HS-27A (cell line): ENCODE measurements at regions not wholly inside any gene's neighbourhood (a gene's known extent, or its start where the extent isn't known, plus 50 kb on each side); places are given as distances from the start of the nearest gene placed in this dataset.
"Not testable (repeated sequence)": the region's sequence is repeated elsewhere in the genome, so short reads cannot be mapped to it uniquely, and the experiment has no call there.

Source experiments
- DNase-seq: peaks from one replicate; pipeline ENCODE4 v3.0.0-alpha.2; 2012; ENCODE audit warnings: low read depth, missing footprints

DNA sequence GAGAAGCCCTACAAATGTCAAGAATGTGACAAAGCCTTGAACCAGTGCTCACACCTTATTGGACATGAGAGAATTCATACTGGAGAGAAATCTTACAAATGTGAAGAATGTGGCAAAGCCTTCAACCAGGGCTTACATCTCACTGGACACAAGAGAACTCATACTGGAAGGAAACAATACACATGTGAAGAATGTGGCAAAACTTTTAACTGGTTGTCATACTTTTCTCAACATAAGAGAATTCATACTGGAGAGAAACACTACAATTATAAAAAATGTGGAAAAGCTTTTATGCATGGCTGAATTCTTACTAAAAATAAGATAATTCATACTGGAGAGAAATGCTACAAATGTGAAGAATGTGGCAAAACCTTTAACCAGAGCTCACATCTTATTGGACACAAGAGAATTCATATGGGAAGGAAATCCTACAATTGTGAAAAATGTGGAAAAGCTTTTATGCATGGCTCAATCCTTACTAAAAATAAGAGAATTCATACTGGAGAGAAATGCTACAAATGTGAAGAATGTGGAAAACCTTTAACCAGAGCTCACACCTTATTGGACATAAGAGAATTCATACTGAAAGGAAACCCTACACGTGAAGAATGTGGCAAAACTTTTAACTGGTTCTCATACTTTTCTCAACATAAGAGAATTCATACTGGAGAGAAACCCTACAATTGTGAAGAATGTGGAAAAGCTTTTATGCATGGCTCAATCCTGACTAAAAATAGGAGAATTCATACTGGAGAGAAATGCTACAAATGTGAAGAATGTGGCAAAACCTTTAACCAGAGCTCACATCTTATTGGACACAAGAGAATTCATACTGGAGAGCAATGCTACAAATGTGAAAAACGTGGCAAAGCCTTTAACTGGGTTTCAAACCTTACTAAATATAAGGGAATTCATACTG is 350.6 kb upstream of the NUPR2 start:
- not testable (repeated sequence) for DNase-seq

- DNase-seq, result no peak
Observed at GRCh38 chr7:56449762-56450161, 333.5 kb upstream of the NUPR2 start.

DNA sequence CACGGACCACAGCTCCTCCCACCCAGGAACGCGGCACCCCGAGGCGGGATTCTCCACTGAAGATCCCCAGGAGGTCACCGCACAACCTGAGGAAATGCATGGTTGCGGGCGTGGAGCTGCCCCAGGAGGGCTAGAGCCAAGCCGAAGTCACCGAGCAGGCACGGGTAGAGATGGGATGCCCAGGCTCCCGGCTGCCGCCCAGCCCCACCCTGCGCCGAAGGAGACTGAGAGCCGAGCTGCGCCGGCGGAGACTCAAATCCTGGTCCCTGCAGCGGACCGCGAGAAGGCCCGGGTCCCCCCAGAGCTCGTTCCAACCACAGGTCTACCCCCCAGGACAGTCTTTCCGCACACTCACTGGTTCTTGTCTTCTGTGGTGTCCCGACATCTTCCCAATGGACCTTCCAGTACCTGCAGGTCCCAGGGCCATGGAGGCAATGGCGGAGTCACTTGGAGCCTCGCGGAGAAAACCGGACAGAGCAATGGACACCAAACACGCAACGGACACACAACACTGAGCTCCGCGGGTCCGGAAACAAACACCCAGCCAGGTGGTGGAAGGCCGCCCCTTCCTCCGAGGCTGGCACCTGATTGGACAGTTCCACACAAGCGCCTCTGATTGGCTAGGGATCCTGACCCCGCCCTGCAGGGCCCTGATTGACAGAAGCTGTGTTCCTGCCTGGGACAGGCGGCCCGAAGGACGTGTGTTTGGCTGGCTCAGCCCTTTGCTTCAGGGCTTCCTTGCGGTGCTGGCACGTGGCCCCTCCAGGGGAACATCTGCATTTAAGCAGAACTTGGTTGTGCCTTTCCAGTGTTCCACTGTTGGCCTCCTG is 331.9 kb upstream of the NUPR2 start:
- peak; percentile 89 for DNase-seq

- not testable (repeated sequence) for DNase-seq
Observed at GRCh38 chr7:56420528-56420927, 304.3 kb upstream of the NUPR2 start.

DNA sequence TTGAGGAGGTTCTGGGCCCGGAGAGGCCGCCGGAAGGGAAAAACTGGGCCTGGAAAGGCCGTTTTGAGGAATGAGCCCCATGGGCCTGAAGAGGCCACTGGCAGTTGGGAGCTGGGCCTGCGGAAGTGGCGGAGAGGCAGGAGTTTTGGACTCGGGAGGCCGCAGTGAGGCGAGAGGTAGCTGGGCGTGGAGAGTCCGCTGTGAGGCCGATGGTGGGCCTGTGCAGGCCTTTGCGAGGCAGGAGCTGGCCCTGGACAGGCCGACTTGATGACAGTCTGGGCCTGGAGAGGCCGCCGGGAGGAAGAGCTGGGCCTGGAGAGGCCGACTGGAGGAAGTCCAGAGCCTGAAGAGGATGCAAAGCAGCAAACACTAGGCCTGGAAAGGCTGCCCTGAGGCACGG is 259.0 kb upstream of the NUPR2 start:
- no peak for DNase-seq

GRCh38 chr7:56374666-56375065 is 258.4 kb upstream of the NUPR2 start:
- not testable (repeated sequence) for DNase-seq

DNA sequence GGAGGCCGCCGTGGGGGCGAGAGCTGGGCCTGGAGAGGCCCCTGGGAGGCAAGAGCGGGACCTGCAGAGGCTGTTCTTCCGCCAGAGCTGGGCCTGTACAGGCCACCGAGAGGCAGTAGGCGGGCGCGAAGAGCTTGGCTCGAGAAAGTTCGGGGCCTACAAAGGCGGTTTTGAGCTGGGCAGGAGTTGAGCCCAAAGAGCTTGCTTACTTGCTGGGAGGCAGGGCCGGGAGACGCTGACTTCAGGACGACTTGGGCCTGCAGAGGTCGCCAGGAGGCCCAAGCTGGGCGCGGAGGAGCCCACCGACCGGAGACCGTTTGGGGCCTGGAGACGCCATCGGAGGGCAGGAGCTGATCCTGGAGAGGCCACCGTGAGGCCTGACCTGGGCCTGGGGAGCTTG is 257.1 kb upstream of the NUPR2 start:
- not testable (repeated sequence) for DNase-seq

DNA sequence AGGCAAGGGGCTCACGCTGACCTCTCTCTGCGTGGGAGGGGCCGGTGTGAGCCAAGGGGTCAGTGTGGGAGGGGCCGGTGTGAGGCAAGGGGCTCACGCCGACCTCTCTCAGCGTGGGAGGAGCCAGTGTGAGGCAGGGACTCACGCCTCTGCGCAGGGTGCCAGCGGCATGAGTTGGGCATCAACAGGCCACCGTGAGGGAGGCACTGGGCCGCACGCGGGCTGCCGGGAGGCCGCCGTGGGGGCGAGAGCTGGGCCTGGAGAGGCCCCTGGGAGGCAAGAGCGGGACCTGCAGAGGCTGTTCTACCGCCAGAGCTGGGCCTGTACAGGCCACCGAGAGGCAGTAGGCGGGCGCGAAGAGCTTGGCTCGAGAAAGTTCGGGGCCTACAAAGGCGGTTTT is 255.6 kb upstream of the NUPR2 start:
- DNase-seq, result not testable (repeated sequence)

- DNase-seq, result not testable (repeated sequence)
Observed at GRCh38 chr7:56370208-56370872, 254.1 kb upstream of the NUPR2 start.

GRCh38 chr7:56367914-56368313 is 251.7 kb upstream of the NUPR2 start:
- DNase-seq, result not testable (repeated sequence)

- DNase-seq, result not testable (repeated sequence)
Observed at GRCh38 chr7:56367411-56367810, 251.2 kb upstream of the NUPR2 start.

DNA sequence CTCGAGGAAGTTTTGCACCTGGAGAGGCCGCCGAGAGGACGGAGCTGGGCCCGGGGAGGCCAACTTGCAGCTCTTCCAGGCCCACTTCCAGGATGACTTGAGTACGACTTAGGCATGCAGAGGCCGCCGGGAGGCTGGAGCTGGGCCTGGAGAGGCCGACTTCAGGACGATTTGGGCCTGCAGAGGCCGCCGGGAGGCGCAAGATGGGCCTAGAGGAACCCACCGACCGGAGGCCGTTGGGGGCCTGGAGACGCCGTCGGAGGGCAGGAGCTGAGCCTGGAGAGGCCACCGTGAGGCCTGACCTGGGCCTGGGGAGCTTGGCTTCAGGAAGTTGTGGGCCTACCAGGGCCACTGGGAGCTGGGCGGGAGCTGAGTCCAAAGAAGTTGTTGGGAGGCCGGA is 250.5 kb upstream of the NUPR2 start:
- DNase-seq, result not testable (repeated sequence)

- DNase-seq, result not testable (repeated sequence)
Observed at GRCh38 chr7:56352576-56352975, 236.4 kb upstream of the NUPR2 start.

- not testable (repeated sequence) for DNase-seq
Observed at GRCh38 chr7:56351181-56351580, 235.0 kb upstream of the NUPR2 start.

GRCh38 chr7:56348311-56348710 is 232.1 kb upstream of the NUPR2 start:
- DNase-seq, result not testable (repeated sequence)

DNA sequence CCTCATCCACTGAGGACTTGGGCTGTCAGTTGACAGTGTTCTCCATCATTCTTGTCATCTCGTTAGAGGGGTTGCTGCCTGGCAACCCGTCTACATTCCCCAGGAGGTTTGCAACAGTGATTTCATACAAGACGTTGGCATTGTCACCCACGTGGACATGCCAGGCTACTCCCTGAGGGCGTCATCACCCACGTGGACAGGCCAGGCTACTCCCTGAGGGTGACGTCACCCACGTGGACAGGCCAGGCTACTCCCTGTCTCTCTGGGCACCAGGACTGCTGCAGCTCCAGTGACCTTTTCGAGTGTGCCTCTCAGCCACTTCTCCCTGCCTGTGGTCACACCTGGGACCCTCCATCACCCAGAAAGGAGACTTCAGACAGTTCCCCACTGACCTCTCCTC is 212.1 kb upstream of the NUPR2 start:
- DNase-seq, result not testable (repeated sequence)

DNA sequence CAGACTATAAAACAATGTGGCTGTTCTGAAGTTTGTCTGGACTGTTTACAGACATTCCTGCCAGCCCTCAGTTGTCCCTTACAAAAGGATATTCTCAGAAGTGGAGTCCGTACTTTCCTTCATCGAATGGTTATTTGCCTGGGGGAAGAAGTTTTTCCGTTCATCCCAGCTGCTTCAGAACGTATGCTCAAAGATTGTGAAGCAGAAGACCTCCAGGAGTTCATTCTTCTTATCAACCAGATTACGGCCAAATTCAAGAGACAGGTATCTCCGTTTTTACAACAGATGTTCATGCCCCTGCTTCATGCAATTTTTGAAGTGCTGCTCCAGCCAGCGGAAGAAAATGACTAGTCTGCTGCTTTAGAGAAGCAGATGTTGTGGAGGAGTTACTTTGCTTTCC is 174.3 kb upstream of the NUPR2 start:
- no peak for DNase-seq

DNA sequence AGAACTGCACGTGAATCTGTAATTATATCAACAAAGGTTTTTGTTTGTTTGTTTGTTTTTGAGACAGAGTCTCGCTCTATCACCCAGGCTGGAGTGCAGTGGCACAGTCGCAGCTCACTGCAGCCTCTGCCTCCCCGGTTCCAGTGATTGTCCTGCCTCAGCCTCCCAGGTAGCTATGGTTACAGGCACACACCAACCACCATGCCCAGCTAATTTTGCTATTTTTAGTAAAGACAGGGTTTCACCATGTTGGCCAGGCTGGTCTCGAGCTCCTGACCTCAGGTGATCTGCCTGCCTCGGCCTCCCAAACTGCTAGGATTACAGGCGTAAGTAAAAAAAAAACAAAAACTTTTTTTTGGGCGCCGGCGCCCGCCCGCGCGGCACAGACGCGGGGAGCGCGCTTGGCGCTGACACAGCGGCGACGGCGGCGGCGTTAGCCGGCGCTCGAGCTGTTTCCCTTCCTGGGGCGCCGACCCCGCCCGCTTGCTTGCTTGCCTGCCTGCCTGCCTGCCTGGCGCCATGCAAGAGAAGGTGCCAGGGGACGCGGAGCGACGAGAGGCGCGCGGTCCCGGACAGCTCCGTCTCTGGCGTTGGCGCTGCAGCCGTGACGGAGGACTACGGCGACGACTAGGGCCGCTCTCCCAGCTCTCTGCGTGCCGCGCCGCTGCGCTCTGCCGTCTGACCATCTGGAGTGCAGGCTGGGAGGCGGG is 171.4 kb upstream of the NUPR2 start:
- no peak for DNase-seq

- DNase-seq, result no peak
Observed at GRCh38 chr7:56256108-56256507, 139.9 kb upstream of the NUPR2 start.

DNA sequence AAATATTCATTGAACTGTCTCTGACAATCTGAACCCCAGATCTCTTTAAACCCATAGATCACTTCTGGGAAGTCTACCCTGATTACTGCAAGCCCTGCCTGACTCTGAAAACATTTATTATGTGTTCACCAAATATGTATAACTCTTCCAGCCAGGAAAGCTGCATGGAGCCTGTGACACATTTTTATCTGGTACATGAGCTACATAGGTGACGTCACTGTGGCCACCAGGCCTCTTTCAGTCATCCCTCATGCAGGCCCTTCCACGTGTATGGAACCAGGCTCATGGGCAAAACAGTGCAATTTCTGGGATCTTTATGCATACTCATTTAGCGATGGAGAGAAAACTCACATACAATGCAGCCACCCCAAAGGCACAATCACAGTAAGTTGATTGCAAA is 133.9 kb upstream of the NUPR2 start:
- no peak for DNase-seq

DNA sequence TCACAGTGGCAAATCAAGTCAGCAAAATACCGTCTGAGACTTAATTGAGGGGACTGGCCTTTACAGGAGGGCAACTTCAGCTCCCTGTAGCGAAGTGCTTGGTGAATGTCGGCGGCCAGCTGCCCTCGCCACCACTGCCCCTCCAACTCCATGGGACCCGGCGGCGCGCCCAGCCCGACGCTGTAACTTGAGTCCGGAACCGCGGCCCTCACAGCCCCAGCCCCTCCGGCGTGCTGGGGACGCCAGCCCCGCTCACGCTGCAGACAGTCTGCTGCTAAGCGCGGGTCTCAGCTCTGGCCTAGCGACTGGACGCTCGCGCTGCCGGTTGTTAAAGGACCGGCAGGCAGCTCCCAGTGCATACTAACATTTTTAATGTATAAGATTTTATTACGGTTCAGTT is 113.4 kb upstream of the NUPR2 start:
- no peak for DNase-seq

DNA sequence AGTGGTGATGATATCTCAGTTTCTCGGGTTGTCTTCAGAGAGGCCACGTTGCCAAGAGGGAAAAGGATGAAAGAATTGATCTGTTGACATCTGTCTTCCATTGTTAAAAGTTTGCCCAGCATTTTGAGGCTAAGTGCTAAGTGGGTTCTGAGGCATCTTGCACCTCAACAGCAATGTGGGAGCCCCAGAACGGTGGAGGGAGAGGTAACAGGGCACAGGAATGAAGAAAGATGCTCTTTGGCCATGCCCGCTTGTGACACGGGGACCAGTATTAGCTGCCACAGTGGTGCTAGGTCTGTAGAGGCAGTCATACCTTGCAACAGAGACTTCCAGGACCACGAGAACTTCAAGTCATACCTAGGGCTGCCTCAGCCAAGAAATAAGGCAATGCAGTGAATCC is 106.6 kb upstream of the NUPR2 start:
- no peak for DNase-seq
